ENCODE measurements at regions not wholly inside any gene's neighbourhood (a gene's known extent, or its start where the extent isn't known, plus 50 kb on each side); places are given as distances from the start of the nearest gene placed in this dataset.
"Not testable (repeated sequence)": the region's sequence is repeated elsewhere in the genome, so short reads cannot be mapped to it uniquely, and the experiment has no call there.

DNA sequence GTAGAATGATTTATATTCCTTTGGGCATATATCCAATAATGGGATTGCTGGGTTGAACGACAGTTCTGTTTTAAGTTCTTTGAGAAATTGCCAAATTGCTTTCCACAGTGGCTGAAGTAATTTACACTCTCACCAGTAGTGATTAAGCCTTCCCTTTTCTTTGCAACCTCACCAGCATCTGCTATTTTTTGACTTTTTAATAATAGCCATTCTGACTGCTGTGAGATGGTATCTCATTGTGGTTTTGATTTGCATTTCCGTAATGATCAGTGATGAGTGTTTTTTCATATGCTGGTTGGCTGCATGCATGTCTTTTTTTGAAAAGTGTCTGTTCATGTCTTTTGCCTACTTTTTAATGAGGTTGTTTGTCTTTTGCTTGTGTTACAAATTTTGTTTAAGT is 233.8 kb downstream of the SNX19 start:
- not testable (repeated sequence) for DNase-seq

DNA sequence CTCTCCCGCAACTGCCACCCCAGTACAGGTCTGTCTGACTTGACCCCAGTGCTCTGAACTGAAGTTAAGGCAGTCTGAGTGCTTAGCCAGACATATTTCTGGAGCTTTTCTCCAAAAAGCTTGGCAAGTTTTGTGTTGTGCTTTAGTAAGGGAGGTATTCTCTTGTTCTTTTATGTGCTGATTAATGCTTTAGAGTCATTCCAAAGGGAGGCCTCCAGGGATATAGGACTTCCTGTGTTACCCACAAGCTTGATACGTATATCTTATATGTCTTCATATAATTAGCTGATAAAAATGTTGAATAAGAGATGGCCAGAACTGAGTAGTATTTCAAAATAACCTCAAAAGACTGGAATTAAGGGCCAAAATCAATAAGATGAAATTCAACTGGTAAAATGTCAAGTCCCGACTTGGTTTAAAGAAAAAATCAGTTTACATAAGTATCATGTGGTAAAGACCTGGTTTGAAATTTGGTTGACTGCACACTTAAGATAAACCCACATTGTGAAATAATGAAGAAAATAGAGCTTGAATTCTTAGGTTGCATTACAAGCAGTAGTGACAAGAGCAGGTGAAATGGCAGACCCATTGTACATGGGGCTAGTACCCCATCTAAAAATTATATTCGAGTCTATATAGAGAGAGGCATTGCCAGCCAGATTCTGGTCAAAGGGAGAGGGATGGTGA is 226.9 kb downstream of the SNX19 start:
- no peak for DNase-seq

DNA sequence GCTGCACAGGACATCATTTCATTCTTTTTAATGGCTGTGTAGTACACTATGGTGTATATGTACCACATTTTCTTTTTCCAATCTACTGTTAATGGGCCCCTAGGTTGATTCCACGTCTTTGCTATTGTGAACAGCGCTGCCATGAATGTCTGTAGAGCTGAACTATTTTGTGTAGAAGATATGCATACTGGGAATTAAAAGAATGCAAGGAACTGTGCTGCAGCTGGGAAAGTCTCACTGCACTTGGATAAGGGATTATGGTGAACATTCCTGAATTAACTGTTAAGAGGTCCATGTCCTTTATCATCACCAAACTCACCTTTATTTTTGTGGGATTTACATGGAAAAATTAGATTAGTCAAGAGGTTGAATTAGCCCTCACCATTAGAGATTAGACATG is 224.7 kb downstream of the SNX19 start:
- no peak for DNase-seq

DNA sequence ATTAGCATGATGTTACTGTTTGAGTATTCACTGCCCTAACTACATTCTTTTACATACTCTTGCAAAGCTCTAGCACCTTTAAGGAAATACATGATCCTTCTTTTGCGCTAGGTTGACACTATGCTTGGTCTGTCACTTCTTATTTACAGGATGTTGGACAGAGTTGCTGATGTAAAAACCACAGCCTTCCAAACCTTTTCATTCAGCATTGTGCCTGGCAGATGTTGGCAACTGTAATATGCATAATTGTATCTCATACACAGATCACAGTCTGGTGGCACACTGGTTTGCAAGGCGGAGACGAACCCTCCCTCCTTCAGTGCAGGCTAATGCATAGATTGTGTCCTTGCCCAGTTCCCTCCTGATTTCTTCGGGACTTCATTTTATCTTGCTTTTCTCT is 224.1 kb downstream of the SNX19 start:
- no peak for DNase-seq

DNA sequence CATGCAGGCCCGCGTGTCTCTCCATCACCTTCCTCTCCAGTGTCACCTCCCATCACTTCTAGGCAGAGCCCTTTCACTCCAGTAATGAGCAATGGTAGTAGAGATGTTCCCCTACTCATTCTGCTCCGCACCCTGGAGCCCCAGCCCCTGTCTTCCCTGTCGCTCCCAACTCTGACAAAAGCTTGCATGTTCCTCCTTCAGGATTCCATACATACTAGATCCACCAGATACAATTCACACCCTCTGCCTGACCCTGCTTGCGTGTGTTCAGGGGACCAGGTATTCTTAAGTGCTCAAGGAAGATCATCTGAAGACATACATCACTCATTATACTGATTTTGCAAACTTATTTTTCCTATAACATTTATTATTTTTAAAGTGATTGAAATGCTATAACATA is 222.7 kb downstream of the SNX19 start:
- no peak for DNase-seq

DNA sequence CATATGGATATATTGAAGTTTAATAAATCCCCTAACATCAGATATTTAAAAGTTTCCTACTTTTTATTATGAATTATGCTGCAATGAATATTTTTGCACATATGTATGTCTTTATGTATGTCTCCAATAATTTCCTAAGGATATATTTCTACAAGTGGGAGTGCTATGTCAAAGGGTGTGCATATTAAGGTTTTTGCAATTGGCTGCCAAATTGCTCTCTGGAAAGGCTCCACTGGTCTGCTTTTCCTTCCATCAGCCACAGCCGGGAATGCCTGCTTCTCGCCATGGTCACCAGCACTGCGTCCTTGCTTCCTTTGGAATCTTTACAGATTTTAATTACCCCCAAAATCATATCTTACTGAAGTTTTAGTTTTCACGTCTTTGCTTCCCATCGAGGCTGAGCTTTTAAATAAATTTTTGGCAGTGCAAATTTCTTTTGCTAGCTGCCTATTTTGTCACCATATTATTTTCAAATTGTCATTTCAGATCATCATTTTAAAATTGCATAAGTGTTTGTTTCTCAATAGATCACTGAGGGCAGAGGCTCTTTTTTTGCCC is 221.7 kb downstream of the SNX19 start:
- no peak for DNase-seq

DNA sequence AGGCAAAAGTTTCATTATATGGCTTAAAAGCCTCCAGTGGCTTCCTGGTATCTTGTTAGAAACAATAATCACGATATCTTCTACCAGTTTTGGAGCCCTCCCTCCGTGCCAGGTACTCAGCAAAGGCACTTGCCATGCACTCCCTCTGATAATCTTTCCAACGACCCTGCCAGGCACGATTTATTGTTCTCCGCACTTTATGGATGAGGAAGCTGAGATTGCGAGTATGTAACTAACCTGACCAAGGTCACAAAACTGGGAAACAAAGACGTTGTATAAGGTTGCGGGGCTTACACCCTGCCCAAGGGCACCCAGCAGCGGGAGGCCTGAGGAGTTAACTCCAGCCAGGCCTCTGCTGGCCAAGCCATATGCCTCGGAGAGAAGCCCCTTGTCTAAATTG is 218.1 kb downstream of the SNX19 start:
- no peak for DNase-seq

DNA sequence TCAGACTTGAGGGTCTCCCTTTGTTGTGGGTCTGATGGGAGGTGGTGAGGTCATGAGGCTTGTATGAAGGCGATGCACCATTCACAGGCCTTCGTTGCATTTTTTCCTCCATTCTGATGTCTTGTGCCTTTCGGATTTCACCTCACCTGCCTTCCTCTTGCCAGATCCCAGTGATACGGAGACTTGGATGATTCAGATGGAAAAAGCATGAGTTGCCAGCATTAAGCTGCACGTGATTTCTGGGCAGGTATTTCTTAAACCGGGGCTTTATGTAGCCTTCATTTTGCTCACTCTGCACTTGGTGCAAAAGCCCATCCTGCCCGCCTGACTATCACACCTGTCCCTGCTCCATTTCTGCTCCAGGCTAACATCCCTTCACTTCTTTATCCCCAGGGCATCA is 216.7 kb downstream of the SNX19 start:
- no peak for DNase-seq

DNA sequence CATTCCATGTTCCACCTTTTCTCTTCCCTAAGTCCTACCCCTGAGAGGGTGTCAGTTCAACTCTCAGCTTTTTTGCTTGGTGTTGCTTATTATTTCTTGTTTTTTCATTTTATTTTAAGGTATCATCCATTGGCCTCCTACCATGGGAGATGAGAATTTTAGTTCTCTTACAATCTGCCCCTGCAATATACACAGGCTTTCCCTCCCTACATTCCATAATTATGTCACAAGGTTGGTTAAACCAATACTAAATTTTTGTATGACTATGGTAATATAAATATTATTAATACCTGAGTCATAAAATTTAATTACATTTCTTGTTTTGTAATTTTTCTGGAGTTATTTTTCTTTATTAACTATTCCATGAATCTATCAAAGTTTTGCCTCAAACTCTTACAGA is 216.2 kb downstream of the SNX19 start:
- DNase-seq, result no peak

DNA sequence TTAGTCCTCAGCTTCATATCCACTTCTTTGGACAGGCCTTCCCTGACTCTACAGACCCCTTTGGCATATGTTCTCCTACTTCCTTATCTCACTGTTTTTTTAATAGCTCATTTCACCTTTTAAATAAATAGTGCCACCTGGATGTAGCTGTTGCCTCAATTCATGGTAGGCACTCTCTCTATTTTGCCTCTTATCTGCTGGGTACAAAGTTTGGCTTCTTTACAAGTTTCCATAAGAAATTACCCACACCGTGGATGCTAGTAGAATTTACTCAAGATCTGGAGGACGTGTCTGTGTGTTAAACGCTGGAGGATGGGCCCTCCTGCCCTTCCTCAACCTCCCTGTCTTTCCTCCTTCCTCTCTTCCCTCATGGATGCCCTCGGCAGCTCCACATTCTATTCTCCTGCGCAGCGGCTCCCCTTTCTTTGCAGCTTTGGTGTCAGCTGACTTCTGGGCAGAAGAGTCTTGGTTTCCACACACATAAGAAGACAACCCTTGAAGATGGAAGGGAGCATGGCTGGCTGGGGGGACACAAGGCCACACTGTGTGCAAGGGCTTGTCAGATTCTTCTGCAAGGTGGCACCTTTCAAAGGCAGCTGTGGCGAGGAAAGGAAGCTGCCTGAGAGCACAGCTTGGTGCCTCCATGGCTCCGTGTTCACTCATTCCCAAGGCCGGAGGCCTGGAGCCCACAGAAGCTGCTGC is 212.6 kb downstream of the SNX19 start:
- DNase-seq, result no peak

DNA sequence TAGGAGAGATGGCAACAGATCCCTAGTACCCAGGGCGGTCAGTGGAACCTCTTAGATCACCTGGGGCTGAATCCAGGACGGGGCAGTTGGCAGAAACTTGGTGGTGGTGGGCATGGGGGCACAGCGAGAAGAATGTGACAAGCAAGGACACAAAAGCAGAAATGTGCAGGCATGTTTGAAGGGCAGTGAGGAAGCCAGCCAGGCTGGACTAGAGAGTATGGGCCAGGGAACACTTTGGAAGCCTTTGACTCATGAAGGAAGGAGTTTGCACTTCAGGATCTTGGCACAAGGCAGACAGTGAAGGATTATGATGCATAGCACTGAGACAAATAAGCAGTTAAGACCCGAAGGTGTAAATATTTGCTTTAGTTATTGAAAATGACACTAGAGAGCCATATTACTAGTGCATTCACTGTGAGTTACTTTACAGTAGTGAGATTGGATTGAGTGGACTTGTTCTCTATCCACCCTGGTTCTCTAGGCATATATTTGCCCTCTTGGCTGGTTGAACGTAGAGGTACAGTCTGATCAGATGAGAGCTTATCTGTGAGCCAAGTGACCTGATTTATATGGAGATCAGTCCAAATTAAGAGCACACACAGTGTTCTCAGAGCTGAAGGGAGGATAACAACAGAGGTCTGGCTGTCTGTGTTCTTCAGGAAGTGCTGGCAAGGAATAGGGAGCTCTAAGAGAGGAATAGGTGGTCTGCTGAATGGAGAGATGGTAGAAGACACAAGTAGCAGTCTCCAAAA is 210.4 kb downstream of the SNX19 start:
- no peak for DNase-seq

DNA sequence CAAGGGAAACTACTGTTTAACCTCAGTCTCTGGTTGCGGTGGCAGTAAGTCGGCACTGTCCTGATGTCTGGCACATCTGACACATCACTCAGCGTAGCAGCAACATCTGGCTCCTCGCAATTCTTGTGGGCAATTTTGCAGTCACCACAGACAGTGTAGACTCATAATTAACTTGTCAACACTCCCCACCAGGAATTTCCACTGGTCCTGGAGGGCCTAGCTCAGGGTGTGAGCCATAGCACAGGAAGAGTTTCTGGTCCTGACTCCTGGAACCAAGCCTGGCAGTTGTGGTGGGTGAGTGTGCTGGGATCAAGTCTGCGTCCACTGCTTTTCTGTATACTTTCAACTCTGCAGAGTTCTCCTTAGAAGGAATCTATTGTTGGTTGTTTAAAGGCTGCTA is 209.7 kb downstream of the SNX19 start:
- DNase-seq, result no peak

DNA sequence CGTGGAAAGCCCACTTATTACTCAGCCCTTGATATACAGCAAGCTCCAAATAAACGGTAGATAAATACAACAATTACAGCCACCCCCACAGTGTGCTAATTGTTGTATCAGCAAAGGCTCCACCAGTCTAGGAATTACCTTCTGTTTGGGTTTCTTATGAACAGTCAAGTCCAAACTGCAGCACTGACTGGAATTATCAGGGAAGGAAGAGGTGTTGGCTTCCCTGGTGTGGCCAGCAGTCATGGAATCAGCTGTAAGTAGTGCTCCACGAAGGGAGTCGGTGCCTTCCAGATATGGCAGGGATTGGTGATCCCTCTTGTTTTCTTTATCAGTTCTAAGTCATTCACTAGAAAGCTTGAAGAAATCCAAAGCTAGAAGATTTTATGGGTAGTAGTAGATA is 209.1 kb downstream of the SNX19 start:
- DNase-seq, result no peak

DNA sequence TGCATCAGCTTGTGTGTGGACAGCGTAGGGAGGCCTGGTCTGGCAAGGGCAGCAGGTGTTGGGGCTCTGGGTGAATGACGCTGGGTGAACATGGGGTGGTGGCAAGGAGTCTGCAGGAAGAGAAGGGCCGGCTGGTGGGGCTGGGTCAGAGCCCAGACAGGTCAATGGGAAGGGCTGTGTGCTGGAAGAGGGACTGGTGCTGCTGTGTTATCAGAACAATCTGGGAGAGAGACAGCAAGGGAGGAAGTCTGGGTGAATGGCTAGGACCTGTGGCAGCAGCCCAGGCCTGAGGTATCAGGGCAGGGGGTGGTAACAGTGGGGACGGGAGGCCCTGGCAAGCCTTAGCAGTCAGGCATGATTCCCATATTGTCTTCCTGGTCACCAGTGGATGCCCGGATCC is 206.7 kb downstream of the SNX19 start:
- DNase-seq, result no peak

DNA sequence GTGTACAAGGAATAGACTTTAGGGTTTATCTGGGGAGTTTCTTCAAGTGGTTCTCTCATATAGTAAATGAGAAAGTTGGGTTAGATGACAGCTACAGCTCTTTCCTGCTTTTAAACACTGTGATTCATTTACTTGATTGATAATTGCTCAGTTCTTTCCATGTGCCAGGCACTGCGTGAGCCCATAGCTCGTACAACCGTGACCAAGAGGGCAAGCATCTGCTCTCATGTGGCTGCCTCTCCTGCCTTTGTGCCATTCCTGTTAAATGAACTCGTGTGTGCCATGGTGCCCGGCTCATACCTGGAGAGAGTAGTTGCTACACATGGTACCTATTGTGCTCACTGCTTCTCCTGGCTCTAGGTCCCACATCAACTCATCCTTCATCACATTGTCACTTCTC is 206.3 kb downstream of the SNX19 start:
- DNase-seq, result no peak

DNA sequence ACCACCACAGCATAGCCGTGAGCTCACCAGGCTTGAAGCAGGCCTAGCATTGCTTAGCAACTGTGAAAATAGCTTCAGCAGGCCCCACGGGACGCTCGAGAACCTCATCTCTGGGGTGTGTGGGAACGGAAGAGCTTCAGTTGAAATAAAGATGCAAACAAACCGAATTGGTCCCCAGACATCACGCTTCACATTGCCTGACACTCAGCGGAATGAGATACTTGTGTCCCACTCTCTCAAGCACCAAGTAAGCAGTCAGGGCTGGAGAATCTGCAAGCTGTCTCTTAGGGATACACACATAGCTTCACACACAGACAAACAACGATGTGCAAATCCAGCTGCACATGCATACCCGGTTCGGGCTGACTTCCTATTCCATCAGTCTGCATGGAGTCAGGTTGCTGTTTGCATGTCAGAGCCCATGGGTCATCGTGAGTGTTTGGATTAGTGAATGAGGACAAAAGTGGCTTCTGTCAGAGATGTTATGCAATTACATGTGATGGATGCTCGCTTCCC is 205.7 kb downstream of the SNX19 start:
- DNase-seq, result no peak

DNA sequence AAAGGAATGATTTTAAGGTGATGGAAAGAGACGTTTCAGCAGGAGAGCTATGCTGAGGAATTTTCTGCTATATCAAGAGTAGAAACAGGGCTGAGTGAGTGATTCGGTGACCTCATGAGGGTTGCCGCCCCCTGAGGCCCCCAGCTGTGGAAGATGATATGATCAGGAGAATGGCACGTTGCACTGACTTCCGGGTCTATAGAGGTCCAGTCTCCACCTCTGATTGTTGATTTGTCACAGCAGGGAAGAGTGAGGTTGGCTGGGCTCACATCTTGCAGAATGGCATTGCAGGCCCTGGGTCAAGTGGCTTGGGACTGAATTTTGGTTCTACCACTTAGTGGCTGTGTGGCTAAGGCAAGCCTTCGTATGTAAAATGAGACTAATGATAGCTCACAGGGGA is 205.1 kb downstream of the SNX19 start:
- no peak for DNase-seq

DNA sequence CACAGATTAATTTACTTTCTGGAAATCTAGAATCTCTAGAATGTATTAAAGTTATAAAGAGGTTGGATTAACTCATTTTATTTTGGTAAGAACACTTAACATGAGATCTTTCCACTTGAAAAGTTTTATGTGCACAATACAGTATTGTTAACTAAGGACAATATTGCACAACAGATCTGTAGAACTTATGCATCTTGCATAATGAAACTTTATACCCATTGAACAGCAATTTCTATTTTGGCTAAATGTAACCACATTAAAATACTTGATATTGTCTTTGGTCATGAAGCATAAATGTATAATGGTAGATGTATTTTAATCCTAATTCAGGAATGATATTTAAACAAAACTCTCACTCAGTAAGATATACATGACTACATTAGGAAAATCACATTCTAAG is 203.8 kb downstream of the SNX19 start:
- no peak for DNase-seq

DNA sequence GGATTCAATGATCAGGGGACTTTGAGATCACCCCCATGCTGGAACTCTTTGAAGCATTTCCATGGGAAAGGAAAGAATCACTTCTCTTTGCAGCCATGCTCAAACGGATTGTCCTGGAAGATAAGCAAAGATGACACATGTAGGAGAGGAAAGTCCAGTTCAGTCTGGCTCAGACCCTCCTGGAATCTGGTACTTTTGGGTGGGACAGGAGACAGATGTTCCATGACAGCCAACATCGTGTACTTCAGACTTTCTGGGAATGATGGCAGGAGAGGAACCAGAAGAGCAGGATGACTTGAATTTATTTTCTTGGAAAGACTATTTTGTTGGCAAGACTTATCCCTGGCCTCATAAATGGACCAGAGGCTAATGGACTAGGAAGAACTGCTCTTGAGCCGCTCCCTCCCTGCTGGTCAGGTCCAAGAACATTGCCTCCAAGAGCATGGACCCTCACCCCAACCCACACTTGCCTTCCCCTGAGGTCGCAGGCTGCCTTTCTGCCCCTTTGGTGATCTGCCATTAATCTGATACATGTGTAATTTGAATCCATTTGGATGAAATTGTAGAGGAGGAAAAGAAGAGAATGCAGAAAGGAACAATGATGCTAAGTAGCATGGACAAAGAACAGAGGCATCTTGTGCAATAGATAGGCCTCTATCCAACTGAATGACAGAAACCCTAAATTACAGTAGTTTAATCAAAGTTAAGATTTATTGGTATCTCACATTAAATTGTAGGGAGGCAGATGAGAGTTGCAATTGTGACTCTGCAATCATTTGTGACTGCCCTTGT is 201.0 kb downstream of the SNX19 start:
- DNase-seq, result no peak

DNA sequence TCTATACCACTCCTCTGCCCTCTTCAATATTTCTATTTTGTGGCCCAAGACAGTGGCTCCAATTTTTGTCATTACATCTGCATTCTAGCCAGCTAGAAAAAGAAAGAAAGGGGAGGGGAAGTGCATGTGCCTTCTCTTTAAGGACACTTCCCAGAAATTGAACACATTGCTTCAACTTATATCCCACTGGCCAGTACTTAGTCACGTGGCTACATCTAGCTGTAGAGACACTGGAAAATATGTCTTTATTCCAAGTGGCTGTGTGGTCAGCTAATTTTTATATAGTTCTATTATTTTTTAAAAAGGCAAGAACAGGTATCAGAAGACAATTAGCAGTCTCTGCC is 200.4 kb downstream of the SNX19 start:
- no peak for DNase-seq

DNA sequence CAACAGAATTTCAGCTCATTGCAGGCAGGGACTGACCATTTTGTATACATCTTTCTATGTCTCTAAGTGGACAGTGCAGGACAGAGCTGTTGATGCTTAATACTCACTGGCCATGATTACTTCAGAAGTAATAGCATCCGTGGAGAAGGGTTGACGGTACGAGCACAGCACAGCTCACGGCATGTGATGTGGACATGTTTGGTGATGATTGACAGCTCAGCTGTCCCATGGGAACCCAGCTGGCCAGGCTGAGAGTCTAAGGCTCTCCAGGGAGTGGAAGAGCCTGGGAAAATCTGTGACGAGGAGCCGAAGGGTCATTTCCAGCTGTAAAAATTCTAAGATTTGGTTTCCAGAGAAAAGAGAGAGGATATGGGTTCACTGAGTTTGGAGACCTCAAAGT is 198.2 kb downstream of the SNX19 start:
- DNase-seq, result no peak

DNA sequence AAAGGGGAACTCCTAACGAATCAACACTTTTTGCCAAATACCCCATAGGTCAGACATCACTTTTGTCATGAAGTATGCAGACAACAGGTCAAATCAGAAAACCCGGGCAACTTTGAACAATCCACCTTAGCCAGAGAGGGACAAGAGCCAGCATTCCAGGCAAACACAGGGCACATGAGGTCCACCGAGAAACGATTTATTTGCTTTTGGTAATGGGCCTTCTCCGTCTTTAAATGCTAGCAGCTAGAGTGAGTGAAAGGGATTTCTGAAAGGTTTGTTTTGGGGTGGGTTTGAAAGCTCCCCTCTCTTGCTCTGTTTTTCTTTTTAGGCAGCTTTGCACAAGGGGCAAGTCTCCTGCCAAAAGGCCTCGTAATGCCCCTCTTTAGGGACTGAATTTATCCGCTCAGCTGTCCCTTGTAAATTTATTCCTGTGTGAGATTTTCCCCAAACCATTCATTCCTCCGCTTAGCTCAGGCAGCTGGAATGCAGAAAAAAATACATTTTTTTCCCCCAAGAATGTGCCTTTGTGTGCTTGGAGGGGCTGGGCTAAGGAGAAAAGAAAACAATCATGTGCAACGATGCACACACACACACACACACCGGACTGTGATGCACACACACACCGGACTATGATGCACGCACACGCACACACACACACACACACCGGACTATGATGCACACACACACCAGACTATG is 196.9 kb downstream of the SNX19 start:
- DNase-seq, result no peak
